ENCODE measurements at regions not wholly inside any gene's neighbourhood (a gene's known extent, or its start where the extent isn't known, plus 50 kb on each side); places are given as distances from the start of the nearest gene placed in this dataset.

- TF ChIP-seq SP1 (IDR thresholded peaks at IDR 0.05), result no peak
- no peak for TF ChIP-seq BHLHE40 (IDR thresholded peaks at IDR 0.05; ENCODE audit: borderline replicate concordance)
- no peak for TF ChIP-seq FOXA1 (IDR thresholded peaks at IDR 0.05)
- TF ChIP-seq PKNOX1 (IDR thresholded peaks at IDR 0.05), result no peak
- no peak for TF ChIP-seq SUZ12 (IDR thresholded peaks at IDR 0.05)
- TF ChIP-seq NFRKB (IDR thresholded peaks at IDR 0.05), result no peak
- TF ChIP-seq ELF4 (IDR thresholded peaks at IDR 0.05), result no peak
- TF ChIP-seq TARDBP (IDR thresholded peaks at IDR 0.05), result no peak
- TF ChIP-seq L3MBTL2 (conservative IDR thresholded peaks at IDR 0.05), result no peak
These were observed 153.0 kb upstream of the DPYD start for GRCh38 chr1:98073823-98074222.
